ENCODE measurements at regions not wholly inside any gene's neighbourhood (a gene's known extent, or its start where the extent isn't known, plus 50 kb on each side); places are given as distances from the start of the nearest gene placed in this dataset.

DNA sequence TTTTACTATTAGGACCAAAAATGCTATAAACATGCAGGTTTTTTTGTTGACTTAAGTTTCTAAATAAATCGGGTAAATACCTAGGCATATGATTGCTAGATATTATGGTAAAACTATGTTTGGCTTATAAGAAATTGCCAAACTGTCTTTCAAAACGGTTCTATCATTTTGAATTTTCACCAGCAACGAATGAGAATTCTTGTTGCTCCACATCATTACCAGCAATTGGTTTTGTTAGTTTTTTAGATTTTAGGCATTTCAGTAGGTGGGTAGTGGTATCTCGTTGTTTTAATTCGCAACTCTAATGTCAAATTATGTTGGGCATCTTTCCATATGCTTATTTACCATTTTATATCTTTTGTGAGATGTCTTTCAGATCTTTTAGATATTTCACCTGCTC lies 510.2 kb downstream of the JRKL start:
- TF ChIP-seq, protein P1, sequence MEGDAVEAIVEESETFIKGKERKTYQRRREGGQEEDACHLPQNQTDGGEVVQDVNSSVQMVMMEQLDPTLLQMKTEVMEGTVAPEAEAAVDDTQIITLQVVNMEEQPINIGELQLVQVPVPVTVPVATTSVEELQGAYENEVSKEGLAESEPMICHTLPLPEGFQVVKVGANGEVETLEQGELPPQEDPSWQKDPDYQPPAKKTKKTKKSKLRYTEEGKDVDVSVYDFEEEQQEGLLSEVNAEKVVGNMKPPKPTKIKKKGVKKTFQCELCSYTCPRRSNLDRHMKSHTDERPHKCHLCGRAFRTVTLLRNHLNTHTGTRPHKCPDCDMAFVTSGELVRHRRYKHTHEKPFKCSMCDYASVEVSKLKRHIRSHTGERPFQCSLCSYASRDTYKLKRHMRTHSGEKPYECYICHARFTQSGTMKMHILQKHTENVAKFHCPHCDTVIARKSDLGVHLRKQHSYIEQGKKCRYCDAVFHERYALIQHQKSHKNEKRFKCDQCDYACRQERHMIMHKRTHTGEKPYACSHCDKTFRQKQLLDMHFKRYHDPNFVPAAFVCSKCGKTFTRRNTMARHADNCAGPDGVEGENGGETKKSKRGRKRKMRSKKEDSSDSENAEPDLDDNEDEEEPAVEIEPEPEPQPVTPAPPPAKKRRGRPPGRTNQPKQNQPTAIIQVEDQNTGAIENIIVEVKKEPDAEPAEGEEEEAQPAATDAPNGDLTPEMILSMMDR (IDR thresholded peaks at IDR 0.05) = no peak
- no peak for TF ChIP-seq EZH2 (IDR thresholded peaks at IDR 0.05; ENCODE audit: borderline replicate concordance, insufficient read depth, low read depth, low read length, poor library complexity, severe bottlenecking)
